ENCODE measurements at regions not wholly inside any gene's neighbourhood (a gene's known extent, or its start where the extent isn't known, plus 50 kb on each side); places are given as distances from the start of the nearest gene placed in this dataset.
"Not testable (repeated sequence)": the region's sequence is repeated elsewhere in the genome, so short reads cannot be mapped to it uniquely, and the experiment has no call there.

DNA sequence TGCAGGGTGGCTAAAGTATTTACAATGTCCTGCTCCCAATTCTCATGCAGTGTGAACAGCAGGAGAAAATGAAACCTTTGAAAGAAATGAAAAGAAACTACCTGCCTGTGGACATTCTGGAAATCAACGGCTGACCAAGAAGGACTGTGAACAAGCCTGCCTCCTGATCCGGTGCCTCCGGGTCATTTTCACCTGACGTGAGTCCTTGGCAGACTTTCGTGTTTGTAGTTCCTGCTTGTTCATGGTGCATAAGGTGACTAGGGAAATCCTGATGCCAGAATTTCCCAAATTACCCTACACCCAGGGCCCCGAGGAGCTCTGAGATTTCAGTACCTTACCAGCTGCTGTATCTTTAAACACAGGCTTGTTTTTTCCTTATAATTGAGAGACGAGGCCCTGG is 317.5 kb downstream of the TLE1 start:
- DNase-seq (ENCODE audit: extremely low read depth, low read depth): no peak

DNA sequence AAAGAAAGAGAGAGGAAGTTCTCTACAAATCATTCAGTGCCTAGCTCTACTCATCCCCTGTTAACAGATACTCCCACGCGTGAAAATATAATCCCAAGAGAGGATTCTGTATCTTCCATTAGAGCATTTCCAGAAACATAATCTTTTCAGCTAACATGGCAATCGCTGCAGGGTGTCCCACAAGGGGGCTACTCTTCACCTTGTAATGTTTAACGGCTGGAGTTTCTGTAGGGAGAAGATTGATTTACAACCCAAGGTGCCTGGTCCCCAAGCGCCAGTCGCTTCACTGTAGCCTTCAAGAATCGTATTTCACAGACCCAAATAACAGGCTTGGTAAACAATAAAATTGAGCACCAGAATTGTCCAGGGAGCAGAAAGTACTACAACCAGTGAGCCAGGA is 318.7 kb downstream of the TLE1 start:
- no peak for DNase-seq (ENCODE audit: extremely low read depth, low read depth)

DNA sequence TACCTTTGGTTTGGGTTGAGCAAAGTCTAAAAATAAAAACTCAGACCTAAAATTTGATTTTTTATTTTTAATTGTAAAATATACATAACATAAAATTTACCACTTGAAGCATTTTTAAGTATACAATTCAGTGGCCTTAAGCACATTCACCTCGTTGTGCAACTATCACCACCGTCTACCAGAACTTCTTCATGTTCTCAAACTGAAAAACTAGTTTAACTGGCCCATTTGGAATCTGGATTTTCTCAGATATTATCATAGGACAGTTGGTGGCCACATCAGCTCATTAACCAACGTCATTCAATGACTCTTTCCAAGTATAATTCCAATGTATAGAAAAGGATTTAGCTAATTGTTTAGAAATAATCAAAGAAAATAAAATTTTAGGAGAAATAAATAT is 319.3 kb downstream of the TLE1 start:
- no peak for DNase-seq (ENCODE audit: extremely low read depth, low read depth)

DNA sequence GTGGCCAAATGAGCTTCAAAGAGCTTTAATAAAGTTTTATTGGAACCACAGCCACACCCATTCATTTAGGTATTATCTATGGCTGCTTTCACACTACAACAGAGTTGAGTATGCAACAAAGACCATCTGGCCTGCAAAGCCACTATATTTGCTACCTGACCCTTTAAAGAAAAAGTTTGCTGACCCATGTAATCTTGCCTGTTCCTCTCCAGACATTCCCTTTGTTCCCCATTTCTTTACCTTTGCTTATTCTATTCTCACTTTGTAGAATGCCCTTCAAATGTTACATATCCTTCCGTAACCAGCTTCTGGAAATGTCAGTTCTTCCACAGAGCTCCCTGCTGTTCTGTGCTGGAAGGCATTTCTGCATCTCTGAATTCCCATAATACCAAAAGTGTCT is 320.2 kb downstream of the TLE1 start:
- DNase-seq (ENCODE audit: extremely low read depth, low read depth): no peak

DNA sequence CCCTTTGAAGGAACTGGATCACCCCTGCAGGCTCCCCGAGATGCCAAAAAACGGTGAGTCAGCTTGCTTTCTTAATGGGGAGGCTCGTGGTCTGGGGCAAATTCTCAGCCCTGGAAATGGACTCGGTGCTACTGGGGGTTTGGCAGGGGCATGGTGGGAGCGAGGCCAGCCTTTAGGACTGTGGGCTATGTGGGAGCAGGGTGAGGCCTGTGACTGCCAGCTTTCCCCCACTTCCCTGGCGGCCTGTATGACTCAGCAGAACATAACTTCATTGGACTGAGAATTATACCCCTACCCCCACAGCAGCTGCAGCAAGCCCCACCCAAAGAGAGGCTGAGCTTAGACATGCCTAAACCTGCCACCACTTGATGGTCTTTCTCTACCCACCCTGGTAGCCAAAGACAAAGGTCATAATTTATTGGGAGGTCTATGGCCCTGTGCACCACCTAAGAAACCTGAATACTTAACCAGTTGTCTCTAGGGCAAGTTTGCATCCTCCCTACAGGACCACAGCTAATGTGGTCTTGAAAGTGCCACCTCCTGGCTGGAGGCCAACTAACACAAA is 325.3 kb downstream of the TLE1 start:
- no peak for DNase-seq (ENCODE audit: extremely low read depth, low read depth)

DNA sequence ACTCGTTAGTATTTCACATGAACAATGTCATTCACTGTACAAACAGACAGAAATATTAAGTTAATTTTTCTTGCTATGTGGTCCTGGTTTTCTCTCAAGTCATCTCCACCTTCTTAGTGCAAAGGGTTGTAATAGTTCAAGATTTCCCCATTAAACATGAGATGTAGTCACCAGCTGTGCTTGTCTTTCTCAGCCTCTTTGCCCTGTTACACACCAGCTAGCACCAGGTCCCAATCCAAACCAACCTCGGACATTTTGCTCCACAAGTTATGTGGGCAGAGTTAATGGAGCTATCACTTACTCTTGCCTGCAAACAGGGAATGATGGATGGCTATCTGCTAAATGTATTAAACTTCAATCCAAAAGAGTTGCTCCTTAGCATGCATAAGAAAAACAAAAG is 328.1 kb downstream of the TLE1 start:
- DNase-seq (ENCODE audit: extremely low read depth, low read depth): no peak

DNA sequence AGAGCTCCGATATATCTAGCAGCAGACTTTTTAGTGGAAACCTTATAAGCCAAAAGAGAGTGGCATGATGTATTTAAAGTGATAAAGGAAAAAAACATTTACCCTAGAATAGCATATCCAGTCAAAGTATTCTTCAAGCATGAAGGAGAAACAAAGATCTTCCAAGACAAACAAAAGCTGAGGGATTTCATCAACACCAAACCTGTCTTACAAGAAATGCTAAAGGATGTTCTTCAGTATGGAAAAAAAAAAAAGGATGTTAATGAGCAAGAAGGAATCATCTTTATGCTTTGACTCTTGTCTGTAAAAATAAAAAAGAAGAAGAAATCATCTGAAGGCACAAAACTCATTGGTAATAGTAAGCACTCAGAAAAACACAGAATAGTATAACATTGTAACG is 338.2 kb downstream of the TLE1 start:
- no peak for DNase-seq (ENCODE audit: extremely low read depth, low read depth)

DNA sequence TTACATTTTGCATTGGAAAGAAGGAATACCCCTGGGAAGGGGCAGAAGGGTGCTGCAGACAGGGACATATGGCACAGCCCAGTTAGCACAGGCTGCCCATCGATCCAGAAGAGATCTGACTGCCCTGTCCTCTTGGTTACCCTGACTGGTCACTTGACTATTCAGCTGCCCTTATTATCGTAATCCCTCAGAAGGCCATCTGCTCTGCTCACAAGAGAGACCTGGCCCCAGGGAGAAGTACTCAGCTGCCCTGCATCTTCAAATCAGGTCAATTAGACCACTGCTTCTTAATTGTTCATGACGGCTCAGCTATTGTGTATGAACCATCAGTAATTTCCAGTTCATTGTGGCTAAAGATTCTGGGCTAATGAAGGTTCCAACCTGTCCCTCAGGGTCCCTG is 345.0 kb downstream of the TLE1 start:
- no peak for DNase-seq (ENCODE audit: extremely low read depth, low read depth)

DNA sequence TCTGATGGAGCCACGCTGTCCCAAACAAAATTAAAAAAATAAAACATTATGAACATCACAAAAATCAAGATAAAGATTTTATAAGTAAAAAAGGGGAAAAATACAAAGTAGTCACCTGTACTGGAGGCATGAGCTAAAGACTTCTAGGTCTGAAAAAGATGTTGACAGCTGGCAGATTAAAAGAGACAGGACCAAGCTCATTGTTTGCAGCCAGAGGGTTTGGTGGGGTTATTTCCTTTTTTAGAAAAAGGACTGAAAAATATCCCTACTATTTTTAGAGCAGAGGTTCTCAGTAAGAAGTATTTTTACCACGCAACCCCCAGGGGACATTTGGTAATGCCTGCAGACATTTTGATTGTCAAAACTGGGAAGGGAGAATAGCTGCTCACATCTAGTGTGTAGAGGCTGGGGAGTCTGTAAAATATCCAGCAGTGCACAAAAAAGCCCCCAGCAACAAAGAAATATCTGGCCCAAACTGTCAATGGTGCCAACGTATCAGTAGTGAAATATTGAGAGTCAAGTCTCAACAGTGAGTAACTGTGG is 353.4 kb downstream of the TLE1 start:
- DNase-seq (ENCODE audit: extremely low read depth, low read depth): no peak

DNA sequence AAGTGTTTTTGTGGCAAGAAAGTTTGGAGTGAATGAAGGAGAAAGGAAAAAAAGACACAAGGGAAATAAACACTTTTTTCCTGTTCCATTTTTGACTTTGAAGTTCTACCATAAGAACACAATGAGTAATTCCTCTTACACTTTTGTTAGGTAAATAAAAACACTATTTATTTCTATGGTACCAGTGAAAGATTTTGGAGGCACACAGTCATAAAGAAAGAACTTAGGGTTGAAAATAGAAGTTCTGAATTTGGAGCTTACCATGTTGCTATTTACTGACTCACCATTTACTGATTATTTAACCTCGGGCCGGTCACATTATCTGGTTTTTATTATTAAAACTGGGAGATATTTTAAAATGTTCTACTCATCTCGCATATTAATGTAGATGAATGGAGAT is 367.8 kb downstream of the TLE1 start:
- no peak for DNase-seq (ENCODE audit: extremely low read depth, low read depth)

DNA sequence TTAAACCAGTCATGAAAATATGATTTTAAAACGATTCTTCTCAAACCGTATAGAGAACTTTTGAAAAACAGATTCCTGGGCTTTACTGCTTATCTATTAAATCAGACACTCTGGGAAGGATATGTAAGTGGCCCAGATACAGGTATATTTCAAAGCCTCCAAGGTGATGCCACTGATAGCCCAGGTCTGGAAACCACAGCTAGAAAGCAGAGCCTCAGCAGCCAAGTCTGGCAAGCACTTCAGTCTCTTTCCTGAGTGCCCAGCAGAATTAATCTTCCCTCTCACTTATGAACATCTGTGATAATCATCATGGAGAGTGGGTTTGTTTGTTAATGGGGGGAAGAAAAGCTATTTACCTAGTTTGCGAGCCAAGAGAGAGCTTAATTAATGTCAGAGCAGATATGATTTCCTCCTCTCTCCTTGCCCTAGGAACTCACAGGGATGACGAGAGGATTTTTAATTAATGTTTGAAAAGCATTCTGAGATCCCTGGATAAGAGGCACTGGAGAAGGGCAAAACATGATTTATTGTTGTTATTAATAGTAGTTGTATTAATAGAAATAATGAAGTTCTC is 368.4 kb downstream of the TLE1 start:
- DNase-seq (ENCODE audit: extremely low read depth, low read depth): no peak

DNA sequence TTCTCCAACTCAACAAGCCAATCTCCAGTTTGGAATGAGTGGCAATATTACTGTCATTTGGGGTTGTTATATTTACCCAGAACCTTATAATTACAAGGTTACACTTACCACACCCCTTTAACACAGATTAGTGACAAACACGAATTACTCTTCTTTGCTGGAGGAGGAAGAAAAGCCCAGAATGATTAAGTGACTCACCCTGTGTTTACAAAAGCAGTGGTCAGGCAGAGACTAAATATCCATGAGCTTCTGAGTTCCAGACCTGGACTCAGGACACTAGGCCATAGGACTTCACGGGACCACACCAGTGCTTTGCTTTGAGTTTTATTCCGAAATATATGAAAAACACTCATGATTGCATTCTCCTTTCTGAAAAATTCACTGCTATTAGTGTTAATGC is 370.8 kb downstream of the TLE1 start:
- no peak for DNase-seq (ENCODE audit: extremely low read depth, low read depth)

DNA sequence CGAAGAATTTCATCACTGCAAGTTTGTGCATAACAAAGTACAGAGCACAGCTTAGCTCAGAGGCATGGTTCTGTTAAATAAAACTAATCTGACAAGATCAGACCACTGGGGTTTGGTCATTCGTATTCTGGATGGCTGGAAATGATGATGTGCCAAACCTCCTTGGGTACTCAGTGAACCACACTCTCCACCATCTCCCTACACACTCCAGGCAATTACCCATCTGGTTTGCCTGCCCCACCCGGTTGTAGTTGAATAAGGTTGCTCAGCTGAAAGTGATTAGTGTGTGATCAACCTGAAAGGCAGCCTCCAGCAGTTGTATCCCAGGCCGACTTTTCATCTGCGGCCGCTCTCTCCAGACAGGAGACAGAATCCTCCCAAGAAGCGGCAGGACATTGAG is 371.4 kb downstream of the TLE1 start:
- no peak for DNase-seq (ENCODE audit: extremely low read depth, low read depth)

DNA sequence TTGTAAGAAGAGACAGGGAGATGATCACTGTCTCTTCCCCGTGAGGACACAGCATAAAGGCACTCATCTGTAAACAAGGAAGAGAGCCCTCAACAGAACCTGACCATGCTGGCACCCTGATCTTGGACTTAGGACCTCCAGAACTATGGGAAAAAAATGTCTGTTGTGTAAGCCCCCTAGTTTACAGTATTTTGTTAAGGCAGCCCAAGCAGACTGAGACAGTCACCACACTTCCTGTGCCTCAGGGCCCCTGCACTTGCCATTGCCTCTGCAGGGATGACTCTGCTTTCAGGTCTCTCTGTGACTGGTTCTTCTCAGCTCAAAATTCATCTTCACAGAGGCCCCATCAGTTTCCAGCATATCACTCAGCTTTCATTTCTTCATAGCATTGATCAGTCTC is 372.1 kb downstream of the TLE1 start:
- DNase-seq (ENCODE audit: extremely low read depth, low read depth): no peak

DNA sequence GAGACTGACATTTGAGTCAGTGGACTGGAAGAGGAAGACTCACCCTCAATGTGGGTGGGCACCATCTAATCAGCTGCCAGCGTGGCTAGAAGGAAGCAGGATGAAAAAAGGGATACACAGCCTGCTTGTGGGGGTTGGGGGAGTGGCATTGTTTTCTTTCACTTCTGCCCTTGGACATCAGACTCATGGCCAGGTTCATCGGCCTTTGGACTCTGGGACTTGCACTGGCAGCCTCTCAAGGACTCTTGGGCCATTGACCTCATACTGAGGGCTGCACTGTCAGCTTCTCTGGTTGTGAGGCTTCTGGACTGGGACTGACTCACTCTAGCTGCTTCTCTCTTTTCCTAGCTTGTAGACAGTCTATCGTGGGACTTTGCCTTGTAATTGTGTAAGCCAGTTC is 374.9 kb downstream of the TLE1 start:
- DNase-seq (ENCODE audit: extremely low read depth, low read depth): no peak

DNA sequence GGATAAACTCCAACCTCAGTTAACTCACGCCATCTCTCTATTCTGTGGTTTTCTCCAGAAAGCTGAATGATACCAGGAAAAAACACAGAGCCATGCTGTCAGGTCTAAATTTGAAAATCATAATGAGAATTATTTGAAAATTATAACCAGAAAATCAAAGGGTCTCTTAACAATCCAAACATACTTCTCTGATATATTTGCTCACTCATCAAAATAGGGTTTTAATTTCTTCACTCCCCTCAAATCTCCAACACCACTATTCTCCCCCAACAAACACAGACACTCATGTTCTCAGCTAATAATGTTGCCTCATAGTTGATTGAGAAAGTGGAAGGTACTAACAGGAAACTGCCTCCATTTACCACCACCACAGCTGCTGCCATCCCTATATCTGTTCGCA is 375.5 kb downstream of the TLE1 start:
- DNase-seq (ENCODE audit: extremely low read depth, low read depth): no peak

DNA sequence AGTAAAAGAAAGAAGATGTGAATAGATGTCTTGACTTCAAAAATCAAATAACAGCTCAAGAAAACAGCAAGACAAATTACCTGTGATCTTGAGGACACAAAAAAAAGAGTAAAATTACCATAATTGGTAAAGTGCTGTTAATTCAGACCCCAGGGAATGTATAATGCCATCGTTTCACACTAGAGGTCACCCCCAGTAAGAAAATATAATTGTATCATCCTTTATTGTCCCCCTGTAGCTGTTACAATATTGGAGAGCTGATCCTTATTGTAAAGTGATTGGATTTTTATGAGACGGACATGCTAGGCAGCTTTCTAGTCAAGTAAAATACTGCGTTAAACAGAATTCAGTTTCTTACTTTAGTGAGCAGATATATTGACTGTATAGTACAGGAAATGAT is 377.0 kb downstream of the TLE1 start:
- DNase-seq (ENCODE audit: extremely low read depth, low read depth): no peak

DNA sequence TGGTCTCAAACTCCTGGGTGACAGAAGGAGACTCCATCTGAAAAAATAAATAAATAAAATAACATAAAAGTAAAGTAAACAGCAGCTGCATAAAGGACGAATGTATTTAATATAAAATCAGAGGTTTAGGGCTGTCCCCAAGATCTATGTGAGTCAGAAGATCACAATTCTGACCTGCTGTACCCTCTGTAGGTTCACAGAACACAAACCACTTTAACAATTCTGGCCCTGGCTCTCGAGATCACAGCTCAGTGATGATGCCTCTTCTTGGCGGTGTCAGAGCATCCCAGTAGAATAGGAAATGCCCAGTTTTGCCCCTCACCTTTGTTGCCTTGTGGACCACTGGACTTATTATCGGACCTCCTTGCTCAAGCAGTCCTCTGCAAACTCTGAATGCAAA is 380.9 kb downstream of the TLE1 start:
- DNase-seq (ENCODE audit: extremely low read depth, low read depth): no peak

DNA sequence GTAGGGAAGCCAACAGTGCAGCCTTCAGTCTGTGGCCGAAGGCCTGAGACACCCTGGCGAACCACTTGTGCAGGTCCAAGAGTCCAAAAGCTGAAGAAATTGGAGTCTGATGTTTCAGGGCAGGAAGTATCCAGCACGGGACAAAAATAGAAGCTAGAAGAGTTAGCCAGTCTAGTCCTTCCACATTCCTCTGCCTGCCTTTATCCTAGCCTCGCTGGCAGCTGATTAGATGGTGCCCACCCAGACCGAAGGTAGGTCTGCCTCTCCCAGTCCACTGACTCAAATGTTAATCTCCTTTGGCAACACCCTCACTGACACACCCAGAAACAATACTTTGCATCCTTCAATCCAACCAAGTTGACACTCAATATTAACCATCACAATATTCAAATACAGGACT is 381.6 kb downstream of the TLE1 start:
- DNase-seq (ENCODE audit: extremely low read depth, low read depth): not testable (repeated sequence)

DNA sequence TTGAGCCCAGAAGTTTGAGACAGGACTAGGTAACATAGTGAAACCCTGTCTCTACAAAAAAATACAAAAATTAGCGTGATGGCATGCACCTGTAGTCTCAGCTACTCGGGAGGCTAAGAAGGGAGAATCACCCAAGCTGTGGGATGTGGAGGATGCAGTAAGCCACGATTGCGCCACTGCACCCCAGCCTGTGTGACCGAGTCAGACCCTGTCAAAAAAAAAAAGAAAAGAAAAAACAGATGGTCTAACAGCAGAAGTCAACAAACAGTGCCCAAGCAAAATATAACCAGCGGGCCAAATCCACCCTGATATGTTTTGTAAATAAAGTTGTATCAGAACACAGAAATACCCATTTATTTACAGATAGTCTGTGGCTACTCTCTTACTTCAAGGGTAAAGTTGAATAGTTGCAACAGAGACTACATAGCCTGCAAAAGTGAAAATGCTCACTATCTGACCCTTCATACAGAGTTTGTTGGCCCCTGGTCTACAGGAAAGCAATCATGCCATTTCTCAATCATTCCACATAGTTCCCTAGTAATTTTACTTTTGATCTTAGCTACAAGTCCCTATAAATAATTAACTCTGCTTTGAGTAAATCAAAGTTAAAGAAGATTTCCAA is 383.7 kb downstream of the TLE1 start:
- no peak for DNase-seq (ENCODE audit: extremely low read depth, low read depth)

DNA sequence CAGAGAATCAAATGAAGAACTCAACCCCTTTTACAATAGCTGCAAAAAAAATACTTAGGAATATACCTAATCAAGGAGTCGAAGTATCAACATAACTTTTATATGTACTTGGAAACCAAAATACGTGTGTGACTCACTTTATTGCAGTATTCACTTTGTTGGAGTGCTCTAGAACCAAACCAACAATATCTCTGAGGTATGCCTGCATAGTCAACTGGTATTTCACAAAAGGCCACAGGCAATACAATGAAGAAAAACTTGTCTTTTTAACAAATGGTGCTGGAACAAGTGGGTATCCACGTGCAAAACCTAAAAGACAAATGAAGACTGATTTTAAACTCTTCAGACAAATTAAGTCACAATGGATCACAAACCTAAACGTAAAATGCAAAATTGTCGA is 385.7 kb downstream of the TLE1 start:
- DNase-seq (ENCODE audit: extremely low read depth, low read depth): no peak

DNA sequence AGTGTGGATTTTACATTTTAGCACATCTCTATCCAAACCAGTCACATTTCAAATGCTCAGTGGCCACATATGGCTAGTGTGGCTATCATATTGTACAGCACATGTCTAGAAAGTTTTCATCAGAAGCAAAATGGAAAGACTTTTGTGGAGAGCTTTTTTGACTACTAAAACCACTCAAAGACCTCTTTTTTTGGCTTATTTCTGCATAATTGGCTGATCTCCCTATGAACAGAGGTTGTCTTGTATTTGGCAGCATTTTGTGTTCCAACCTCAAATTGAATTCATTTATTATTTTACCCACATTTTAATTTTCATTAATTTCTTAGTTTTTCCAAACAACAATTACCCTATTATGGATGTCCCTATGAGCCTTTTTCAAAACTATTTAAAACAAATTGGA is 395.7 kb downstream of the TLE1 start:
- no peak for DNase-seq (ENCODE audit: extremely low read depth, low read depth)
